ENCODE measurements at regions not wholly inside any gene's neighbourhood (a gene's known extent, or its start where the extent isn't known, plus 50 kb on each side); places are given as distances from the start of the nearest gene placed in this dataset.

GRCh38 chr11:129747071-129747470 is 68.6 kb upstream of the TMEM45B start:
- Histone ChIP-seq H3K9me3 (ENCODE audit: low read depth) (no peaks in the 10 kb centered on the region), H2AFZ (no peak overlapping the region), H3K4me1 (ENCODE audit: insufficient read depth) (no peaks in the 10 kb centered on the region), H3K27ac (no peak overlapping the region), H3K4me2 (no peak overlapping the region), H3K36me3 (replicated peaks; ENCODE audit: insufficient read depth, low read depth) (no peaks in the 10 kb centered on the region), H3K4me3 (no peak overlapping the region), H3K9me2 (replicated peaks; ENCODE audit: insufficient read depth) (no peaks in the 10 kb centered on the region), H3K79me2 (no peaks in the 10 kb centered on the region), H3K27me3 (no peaks in the 10 kb centered on the region), H4K20me1 (ENCODE audit: insufficient read depth, poor library complexity, severe bottlenecking) (no peaks in the 10 kb centered on the region)
- 66% methylated on average over 6 of the region's 6 CpGs for WGBS (ENCODE audit: low lambda C conversion rate, missing lambda C conversion rate)
- no peak for DNase-seq (ENCODE audit: low spot score)
- TF ChIP-seq CTCF (IDR thresholded peaks at IDR 0.05; ENCODE audit: poor library complexity) (no peak), EZH2phosphoT487 (IDR thresholded peaks at IDR 0.05; ENCODE audit: low read depth, severe bottlenecking, unreplicated experiment) (no peak), EZH2 (IDR thresholded peaks at IDR 0.05; ENCODE audit: borderline replicate concordance) (no peak)

- Histone ChIP-seq H3K27ac (no peak overlapping the region), H3K4me3 (no peak overlapping the region), H4K20me1 (ENCODE audit: insufficient read depth, poor library complexity, severe bottlenecking) (no peaks in the 10 kb centered on the region), H3K9me2 (replicated peaks; ENCODE audit: insufficient read depth) (no peaks in the 10 kb centered on the region), H3K36me3 (replicated peaks; ENCODE audit: insufficient read depth, low read depth) (no peaks in the 10 kb centered on the region), H2AFZ (no peak overlapping the region), H3K4me1 (ENCODE audit: insufficient read depth) (no peaks in the 10 kb centered on the region), H3K4me2 (no peak overlapping the region), H3K9me3 (ENCODE audit: low read depth) (no peaks in the 10 kb centered on the region), H3K79me2 (no peaks in the 10 kb centered on the region), H3K27me3 (no peaks in the 10 kb centered on the region)
- TF ChIP-seq EZH2 (IDR thresholded peaks at IDR 0.05; ENCODE audit: borderline replicate concordance) (no peak), CTCF (IDR thresholded peaks at IDR 0.05; ENCODE audit: poor library complexity) (no peak), EZH2phosphoT487 (IDR thresholded peaks at IDR 0.05; ENCODE audit: low read depth, severe bottlenecking, unreplicated experiment) (no peak)
- WGBS (ENCODE audit: low lambda C conversion rate, missing lambda C conversion rate), result 84% methylated on average over 5 of the region's 5 CpGs
- DNase-seq (ENCODE audit: low spot score), result no peak
Measured at GRCh38 chr11:129749141-129749540, 66.5 kb upstream of the TMEM45B start.

- Histone ChIP-seq H3K79me2 (no peaks in the 10 kb centered on the region), H3K4me3 (no peak overlapping the region), H4K20me1 (ENCODE audit: insufficient read depth, poor library complexity, severe bottlenecking) (no peaks in the 10 kb centered on the region), H3K9me3 (ENCODE audit: low read depth) (no peaks in the 10 kb centered on the region), H3K36me3 (replicated peaks; ENCODE audit: insufficient read depth, low read depth) (no peaks in the 10 kb centered on the region), H3K4me1 (ENCODE audit: insufficient read depth) (no peaks in the 10 kb centered on the region), H3K9me2 (replicated peaks; ENCODE audit: insufficient read depth) (no peaks in the 10 kb centered on the region), H3K27ac (no peak overlapping the region), H3K4me2 (peak overlapping the region; percentile 70), H3K27me3 (no peaks in the 10 kb centered on the region), H2AFZ (peak overlapping the region; percentile 39)
- DNase-seq (ENCODE audit: low spot score), result peak; percentile 88
- WGBS (ENCODE audit: low lambda C conversion rate, missing lambda C conversion rate), result 24% methylated on average over 57 of the region's 57 CpGs
- TF ChIP-seq EZH2 (IDR thresholded peaks at IDR 0.05; ENCODE audit: borderline replicate concordance) (no peak), EZH2phosphoT487 (IDR thresholded peaks at IDR 0.05; ENCODE audit: low read depth, severe bottlenecking, unreplicated experiment) (no peak), CTCF (IDR thresholded peaks at IDR 0.05; ENCODE audit: poor library complexity) (peak; percentile 98)
Measured at GRCh38 chr11:129750343-129751292, 65.0 kb upstream of the TMEM45B start.

Data from hepatocyte (in vitro differentiated cells).